Neuronal stem cell (in vitro differentiated cells): ENCODE measurements at regions not wholly inside any gene's neighbourhood (a gene's known extent, or its start where the extent isn't known, plus 50 kb on each side); places are given as distances from the start of the nearest gene placed in this dataset.

ENCODE experiments used
- DNase-seq: peaks from one replicate; pipeline ENCODE4 v3.0.0-alpha.2; 2013; ENCODE audit warnings: low spot score
- H2AFZ ChIP-seq: one replicate; pipeline ENCODE4 v1.6.1; 2013; ENCODE audit warnings: mild to moderate bottlenecking, low read length, inconsistent platforms
- H2AK5ac ChIP-seq: 2 replicates; pipeline ENCODE4 v1.6.1; 2013; ENCODE audit warnings: low read depth, mild to moderate bottlenecking, inconsistent platforms, low read length, moderate library complexity, mixed read lengths
- H2BK120ac ChIP-seq: 2 replicates; pipeline ENCODE4 v1.6.1; 2013; ENCODE audit warnings: low read depth, mild to moderate bottlenecking, inconsistent platforms, low read length, moderate library complexity, mixed read lengths
- H2BK12ac ChIP-seq: one replicate; pipeline ENCODE4 v1.6.1; 2013; ENCODE audit warnings: low read length, inconsistent platforms
- H2BK15ac ChIP-seq: 2 replicates; pipeline ENCODE4 v1.6.1; 2013; ENCODE audit warnings: mild to moderate bottlenecking, low read length, inconsistent platforms, mixed read lengths
- H2BK5ac ChIP-seq: one replicate; pipeline ENCODE4 v1.6.1; 2013; ENCODE audit warnings: inconsistent platforms, mild to moderate bottlenecking, low read length, moderate library complexity
- H3K14ac ChIP-seq: one replicate; pipeline ENCODE4 v1.6.1; 2013; ENCODE audit warnings: low read length, inconsistent platforms
- H3K18ac ChIP-seq: 2 replicates; pipeline ENCODE4 v1.6.1; 2013; ENCODE audit warnings: low read length, inconsistent platforms
- H3K23ac ChIP-seq: 2 replicates; pipeline ENCODE4 v1.6.1; 2013; ENCODE audit warnings: low read depth, mild to moderate bottlenecking, mixed read lengths, low read length, inconsistent platforms; ENCODE audit not compliant: poor library complexity
- H3K27ac ChIP-seq: replicated peaks from 3 replicates; pipeline ENCODE4 v1.5.1; 2013; ENCODE audit warnings: low read length, inconsistent platforms
- H3K27me3 ChIP-seq, 3 experiments: 2 replicates each; pipeline ENCODE4 v1.6.1; 2013; ENCODE audit warnings: low read length in 3 of 3, mild to moderate bottlenecking in 2 of 3, inconsistent platforms in 1 of 3, low read depth in 1 of 3, mixed read lengths in 1 of 3, moderate library complexity in 1 of 3; ENCODE audit not compliant: control insufficient read depth in 3 of 3, insufficient read depth in 3 of 3
- H3K36me3 ChIP-seq, 2 donors: replicated peaks in 1 of 2; 2 replicates each; pipeline ENCODE4 v1.6.1; 2013; ENCODE audit warnings: low read length in 2 of 2; ENCODE audit not compliant: control insufficient read depth in 2 of 2, insufficient read depth in 2 of 2
- H3K4ac ChIP-seq: 2 replicates; pipeline ENCODE4 v1.6.1; 2013; ENCODE audit warnings: inconsistent platforms, mild to moderate bottlenecking, low read length, moderate library complexity
- H3K4me1 ChIP-seq, 2 donors: 1 replicate in 1 of 2; 2 replicates in 1 of 2; pipeline ENCODE4 v1.6.1; 2013; ENCODE audit warnings: low read length in 2 of 2, low read depth in 1 of 2; ENCODE audit not compliant: control insufficient read depth in 2 of 2, insufficient read depth in 1 of 2
- H3K4me2 ChIP-seq: one replicate; pipeline ENCODE4 v1.6.1; 2013; ENCODE audit warnings: mild to moderate bottlenecking, low read length, inconsistent platforms; ENCODE audit not compliant: insufficient read depth, poor library complexity, severe bottlenecking
- H3K4me3 ChIP-seq, 2 donors: 2 replicates each; pipeline ENCODE4 v1.5.1; 2013; ENCODE audit warnings: low read length in 2 of 2, mild to moderate bottlenecking in 2 of 2, inconsistent platforms in 1 of 2, moderate library complexity in 1 of 2
- H3K79me1 ChIP-seq: one replicate; pipeline ENCODE4 v1.6.1; 2013; ENCODE audit warnings: low read depth, mild to moderate bottlenecking, inconsistent platforms, low read length, moderate library complexity
- H3K9ac ChIP-seq: one replicate; pipeline ENCODE4 v1.6.1; 2013; ENCODE audit warnings: mild to moderate bottlenecking, low read depth, low read length, inconsistent platforms; ENCODE audit not compliant: poor library complexity
- H3K9me3 ChIP-seq, 2 donors: replicated peaks in 1 of 2; 2 replicates each; pipeline versions ENCODE3 to v1.6.1; 2013; ENCODE audit warnings: low read length in 2 of 2, mild to moderate bottlenecking in 2 of 2, inconsistent platforms in 1 of 2, low read depth in 1 of 2, mixed read lengths in 1 of 2, moderate library complexity in 1 of 2; ENCODE audit not compliant: control insufficient read depth in 2 of 2, insufficient read depth in 1 of 2
- H4K8ac ChIP-seq: one replicate; pipeline ENCODE4 v1.6.1; 2013; ENCODE audit warnings: low read depth, mild to moderate bottlenecking, inconsistent platforms, low read length, moderate library complexity
- H4K91ac ChIP-seq: one replicate; pipeline ENCODE4 v1.6.1; 2013; ENCODE audit warnings: low read length, low read depth, mild to moderate bottlenecking, inconsistent platforms; ENCODE audit not compliant: poor library complexity
- WGBS, 2 donors: extraction: QIAGEN DNeasy Blood & Tissue Kit; methylation state at CpG; one replicate each; pipeline ENCODE4 v1.1.7; 2013; ENCODE audit warnings: missing lambda C conversion rate in 2 of 2, mixed read lengths in 1 of 2; ENCODE audit not compliant: insufficient read length in 2 of 2, insufficient replicate concordance in 1 of 2; ENCODE audit errors: extremely low coverage in 2 of 2; 5-methylcytosine and 5-hydroxymethylcytosine counted together

- Histone ChIP-seq H3K9me3 (peaks cover 0 to 2% of the 10 kb centered on the region in 2 donors), H2AK5ac (no peak overlapping the region), H2BK12ac (no peak overlapping the region), H3K4me2 (no peak overlapping the region), H2BK15ac (no peak overlapping the region), H3K23ac (no peak overlapping the region), H3K27me3 (peaks cover 0 to 3% (median 0%) of the 10 kb centered on the region in 3 experiments), H3K79me1 (no peaks in the 10 kb centered on the region), H3K4me3 (no peak overlapping the region), H2AFZ (no peak overlapping the region), H3K27ac (no peak overlapping the region), H3K4ac (no peak overlapping the region), H3K18ac (no peak overlapping the region), H3K4me1 (peaks cover 0 to 2% of the 10 kb centered on the region in 2 donors), H4K8ac (no peak overlapping the region), H3K36me3 (peaks cover 0 to 3% of the 10 kb centered on the region in 2 donors), H2BK5ac (no peak overlapping the region), H4K91ac (no peak overlapping the region), H3K9ac (no peak overlapping the region), H2BK120ac (no peak overlapping the region), H3K14ac (no peak overlapping the region)
- DNase-seq, result peak; percentile 71
- no CpG with 5 or more reads among the region's 3 CpGs for WGBS, 2 donors
These were observed 301.3 kb upstream of the ADCY2 start for GRCh38 chr5:7094626-7095025.

- no peak overlapping the region for H2BK120ac ChIP-seq
- H2BK15ac ChIP-seq, result no peak overlapping the region
- peaks cover 0 to 3% (median 0%) of the 10 kb centered on the region in 3 experiments for H3K27me3 ChIP-seq
- H3K4ac ChIP-seq, result no peak overlapping the region
- peak overlapping the region; percentile 82 for H3K9ac ChIP-seq
- H2BK5ac ChIP-seq, result no peak overlapping the region
- peaks cover 0 to 2% of the 10 kb centered on the region in 2 donors for H3K4me1 ChIP-seq
- no peaks in the 10 kb centered on the region for H3K79me1 ChIP-seq
- no peak overlapping the region for H3K27ac ChIP-seq
- no peak overlapping the region for H4K8ac ChIP-seq
- peaks cover 0 to 4% of the 10 kb centered on the region in 2 donors for H3K9me3 ChIP-seq
- no peak overlapping the region for H4K91ac ChIP-seq
- DNase-seq, result no peak
- no peak overlapping the region for H3K4me3 ChIP-seq
- no peak overlapping the region for H2BK12ac ChIP-seq
- no peak overlapping the region for H3K23ac ChIP-seq
- WGBS, 2 donors, result no CpG with 5 or more reads among the region's 2 CpGs
- H3K4me2 ChIP-seq, result no peak overlapping the region
- H2AK5ac ChIP-seq, result no peak overlapping the region
- H2AFZ ChIP-seq, result no peak overlapping the region
- H3K14ac ChIP-seq, result peak overlapping the region; percentile 44
- H3K18ac ChIP-seq, result no peak overlapping the region
- peaks cover 0 to 3% of the 10 kb centered on the region in 2 donors for H3K36me3 ChIP-seq
These were observed 299.6 kb upstream of the ADCY2 start for GRCh38 chr5:7096294-7096693.

GRCh38 chr5:7105358-7105757 lies 290.6 kb upstream of the ADCY2 start:
- Histone ChIP-seq H3K18ac (no peak overlapping the region), H3K9ac (no peak overlapping the region), H2AFZ (no peak overlapping the region), H3K4me2 (no peak overlapping the region), H2AK5ac (no peak overlapping the region), H4K8ac (no peak overlapping the region), H3K4me1 (no peaks in the 10 kb centered on the region), H4K91ac (no peak overlapping the region), H3K27ac (no peak overlapping the region), H3K23ac (no peak overlapping the region), H3K14ac (no peak overlapping the region), H3K9me3 (no peaks in the 10 kb centered on the region), H3K79me1 (no peaks in the 10 kb centered on the region), H2BK120ac (no peak overlapping the region), H2BK15ac (no peak overlapping the region), H2BK12ac (no peak overlapping the region), H3K4me3 (no peak overlapping the region), H3K4ac (no peak overlapping the region), H3K27me3 (peaks cover 0 to 4% (median 0%) of the 10 kb centered on the region in 3 experiments), H2BK5ac (no peak overlapping the region), H3K36me3 (no peaks in the 10 kb centered on the region)
- no peak for DNase-seq
- WGBS, 2 donors, result no CpG with 5 or more reads among the region's 5 CpGs

- DNase-seq, result no peak
- WGBS, 2 donors, result no CpG with 5 or more reads among the region's 6 CpGs
- no peak overlapping the region for H3K4me3 ChIP-seq
These were observed 278.0 kb upstream of the ADCY2 start for GRCh38 chr5:7117961-7118360.

More at GRCh38 chr5:7117961-7118360, 278.0 kb upstream of the ADCY2 start:
- H2BK12ac ChIP-seq, result no peak overlapping the region
- H3K27ac ChIP-seq, result no peak overlapping the region
- H3K18ac ChIP-seq, result no peak overlapping the region
- no peaks in the 10 kb centered on the region for H3K79me1 ChIP-seq
- H3K4me2 ChIP-seq, result no peak overlapping the region
- H3K4me1 ChIP-seq, result no peaks in the 10 kb centered on the region
- H2BK120ac ChIP-seq, result no peak overlapping the region
- H3K23ac ChIP-seq, result no peak overlapping the region
- no peak overlapping the region for H4K8ac ChIP-seq
- H3K36me3 ChIP-seq, result no peaks in the 10 kb centered on the region
- no peak overlapping the region for H2BK15ac ChIP-seq
- no peak overlapping the region for H2BK5ac ChIP-seq
- no peak overlapping the region for H2AFZ ChIP-seq
- no peak overlapping the region for H3K14ac ChIP-seq
- no peak overlapping the region for H2AK5ac ChIP-seq
- H3K4ac ChIP-seq, result no peak overlapping the region
- no peak overlapping the region for H3K9ac ChIP-seq
- H4K91ac ChIP-seq, result no peak overlapping the region
- no peaks in the 10 kb centered on the region for H3K27me3 ChIP-seq
- H3K9me3 ChIP-seq, result no peaks in the 10 kb centered on the region
